ENCODE measurements at regions not wholly inside any gene's neighbourhood (a gene's known extent, or its start where the extent isn't known, plus 50 kb on each side); places are given as distances from the start of the nearest gene placed in this dataset.

- TF ChIP-seq POLR2AphosphoS5 (IDR thresholded peaks at IDR 0.05; ENCODE audit: low read depth): no peak
- no peak for TF ChIP-seq CTCF (IDR thresholded peaks at IDR 0.05; ENCODE audit: insufficient read depth, low read length)
- TF ChIP-seq REST (IDR thresholded peaks at IDR 0.05; ENCODE audit: insufficient replicate concordance, low read depth): no peak
- no peak for TF ChIP-seq GABPA (IDR thresholded peaks at IDR 0.05; ENCODE audit: low read depth)
Measured at GRCh38 chr7:34236057-34236456, 330.7 kb downstream of the BMPER start.

Measured in HL-60 (cell line).